Endothelial cell of umbilical vein (primary cell): ENCODE measurements at regions not wholly inside any gene's neighbourhood (a gene's known extent, or its start where the extent isn't known, plus 50 kb on each side); places are given as distances from the start of the nearest gene placed in this dataset.

Source experiments
- BruUV-seq: library from RNA; stranded (reverse); fragments of 400-500 nt; replicated peaks from 2 replicates; lab custom pipeline; 2021; lab: Mats Ljungman, UMichigan
- CTCF ChIA-PET: fragments of 300-600, 350-600 bp; sonication (Branson Sonifier 250); formaldehyde crosslinking; loops from one replicate; lab custom pipeline; 2021; ENCODE audit warnings: antibody characterized with exemption, inconsistent platforms; lab: Charles Lee
- POLR2A ChIA-PET: fragments of 300-600, 350-600 bp; sonication (Branson Sonifier 250); formaldehyde crosslinking; loops from one replicate; lab custom pipeline; 2021; ENCODE audit warnings: antibody characterized with exemption, inconsistent platforms; lab: Charles Lee
- DNase-seq: peaks from one replicate; pipeline ENCODE4 v3.0.0-alpha.2; 2011; ENCODE audit warnings: low read depth, low spot score
- FAIRE-seq: peaks from 2 replicates; lab custom pipeline; 2011; peaks lifted over from hg19 to GRCh38; lab: Jason Lieb, UNC
- H2AFZ ChIP-seq: 2 replicates; pipeline ENCODE4 v1.6.0; 2012; ENCODE audit warnings: low read depth, low read length, control low read depth, inconsistent platforms
- H3K27ac ChIP-seq: 2 replicates; pipeline ENCODE4 v1.5.1; 2011; ENCODE audit warnings: low read depth, mild to moderate bottlenecking, control low read depth, low read length, moderate library complexity; ENCODE audit not compliant: insufficient read depth
- H3K27me3 ChIP-seq, 2 experiments: 2 replicates each; pipeline versions ENCODE4 v1.6.0 to v1.6.1; 2011; ENCODE audit warnings: low read length in 2 of 2, mixed read lengths in 1 of 2; ENCODE audit not compliant: control insufficient read depth in 2 of 2, insufficient read depth in 2 of 2
- H3K36me3 ChIP-seq, 2 experiments: 2 replicates in 1 of 2; 3 replicates in 1 of 2; pipeline ENCODE4 v1.5.1; 2011; ENCODE audit warnings: low read length in 2 of 2, mild to moderate bottlenecking in 1 of 2, moderate library complexity in 1 of 2; ENCODE audit not compliant: control insufficient read depth in 2 of 2, insufficient read depth in 2 of 2; ENCODE audit errors: extremely low read depth in 1 of 2
- H3K4me1 ChIP-seq: 3 replicates; pipeline ENCODE4 v1.5.1; 2011; ENCODE audit warnings: mild to moderate bottlenecking, low read length; ENCODE audit not compliant: control insufficient read depth, insufficient read depth; ENCODE audit errors: extremely low read depth
- H3K4me2 ChIP-seq: 2 replicates; pipeline ENCODE4 v1.6.1; 2011; ENCODE audit warnings: low read length, control low read depth, mixed read lengths; ENCODE audit not compliant: insufficient read depth
- H3K4me3 ChIP-seq, 3 experiments: fragments of 200-600 bp in 1 of 3; sonication (generic), shearing (Covaris generic) in 1 of 3; replicated peaks in 1 of 3; 2 replicates each; pipeline ENCODE4 v1.5.1; 2011 to 2016; ENCODE audit warnings: control low read depth in 3 of 3, low read length in 3 of 3, mild to moderate bottlenecking in 2 of 3, inconsistent platforms in 1 of 3, low read depth in 1 of 3, moderate library complexity in 1 of 3; ENCODE audit not compliant: insufficient read depth in 1 of 3
- H3K79me2 ChIP-seq: 2 replicates; pipeline ENCODE4 v1.6.0; 2012; ENCODE audit warnings: low read length, inconsistent platforms; ENCODE audit not compliant: control insufficient read depth, insufficient read depth
- H3K9ac ChIP-seq: replicated peaks from 2 replicates; pipeline ENCODE3; 2011; ENCODE audit warnings: low read length, control low read depth; ENCODE audit not compliant: insufficient read depth; ENCODE audit errors: extremely low read depth
- H3K9me1 ChIP-seq: replicated peaks from 3 replicates; pipeline ENCODE4 v1.6.0; 2011; ENCODE audit warnings: mild to moderate bottlenecking, low read length; ENCODE audit not compliant: control insufficient read depth, insufficient read depth; ENCODE audit errors: extremely low read depth
- H3K9me3 ChIP-seq: replicated peaks from 2 replicates; pipeline ENCODE4 v1.5.1; 2012; ENCODE audit warnings: low read length, inconsistent platforms; ENCODE audit not compliant: control insufficient read depth, insufficient read depth
- H4K20me1 ChIP-seq: replicated peaks from 2 replicates; pipeline ENCODE3; 2011; ENCODE audit warnings: mild to moderate bottlenecking, low read length; ENCODE audit not compliant: control insufficient read depth, insufficient read depth; ENCODE audit errors: extremely low read depth
- CTCF ChIP-seq, 2 donors: IDR thresholded peaks; 1 replicate in 1 of 2; 2 replicates in 1 of 2; pipeline ENCODE4 v1.5.1; 2011; ENCODE audit warnings: low read length in 2 of 2, mild to moderate bottlenecking in 2 of 2, moderate library complexity in 2 of 2, control low read depth in 1 of 2, inconsistent platforms in 1 of 2, low read depth in 1 of 2; ENCODE audit not compliant: insufficient read depth in 1 of 2; ENCODE audit errors: extremely low read depth in 1 of 2
- EZH2 ChIP-seq: IDR thresholded peaks from 2 replicates; pipeline ENCODE4 v1.6.1; 2012; ENCODE audit warnings: borderline replicate concordance, low read depth, mild to moderate bottlenecking, moderate library complexity, low read length, inconsistent platforms; ENCODE audit not compliant: severe bottlenecking
- FOS ChIP-seq: IDR thresholded peaks from 2 replicates; pipeline ENCODE4 v1.6.1; 2011; ENCODE audit warnings: mild to moderate bottlenecking, low read length, moderate library complexity, borderline replicate concordance; ENCODE audit not compliant: insufficient read depth
- JUN ChIP-seq: IDR thresholded peaks from 2 replicates; pipeline ENCODE4 v1.6.1; 2011; ENCODE audit warnings: borderline replicate concordance, low read depth; ENCODE audit not compliant: insufficient read length, insufficient read depth
- MAX ChIP-seq: IDR thresholded peaks from 2 replicates; pipeline ENCODE4 v1.6.1; 2011; ENCODE audit not compliant: insufficient read depth, insufficient read length
- MYC ChIP-seq: IDR thresholded peaks from one replicate; pipeline ENCODE4 v1.6.1; 2011; ENCODE audit warnings: mild to moderate bottlenecking, low read depth, low read length
- POLR2A ChIP-seq: IDR thresholded peaks from 2 replicates; pipeline ENCODE4 v1.6.1; 2012; ENCODE audit warnings: low read depth, mild to moderate bottlenecking, control low read depth, low read length
- POLR2AphosphoS5 ChIP-seq: IDR thresholded peaks from 2 replicates; pipeline ENCODE4 v1.6.1; 2012; ENCODE audit warnings: low read depth, mild to moderate bottlenecking, control low read depth, low read length, moderate library complexity; ENCODE audit not compliant: insufficient read depth
- dilution Hi-C: fragments of 300-500 bp; cut with MboI; formaldehyde crosslinking; loops from one replicate; pipeline ENCODE4 v1.15.0; 2019; ENCODE audit warnings: low sequenced_read_pairs; ENCODE audit not compliant: extremely low pct_ligation_motif_present
- intact Hi-C: fragments of 100-400 bp; cut with micrococcal nuclease; formaldehyde crosslinking; loops from one replicate; pipeline ENCODE4 v1.10.0; 2022

GRCh38 chr4:64721106-64721505, 311.9 kb upstream of the TECRL start:
- no peak overlapping the region for H3K9ac ChIP-seq
- no TSS peak for BruUV-seq
- H3K27me3 ChIP-seq: no peaks in the 10 kb centered on the region
- no peak overlapping the region for H3K4me3 ChIP-seq
- FAIRE-seq: no peak
- ChIA-PET CTCF (no interaction called here), POLR2A (no interaction called here)
- H3K4me2 ChIP-seq: no peak overlapping the region
- H3K4me1 ChIP-seq: no peaks in the 10 kb centered on the region
- no peaks in the 10 kb centered on the region for H4K20me1 ChIP-seq
- no peaks in the 10 kb centered on the region for H3K79me2 ChIP-seq
- no peaks in the 10 kb centered on the region for H3K36me3 ChIP-seq
- no peak for DNase-seq
- no peaks in the 10 kb centered on the region for H3K9me3 ChIP-seq
- intact Hi-C loops: no loop called here
- no peaks in the 10 kb centered on the region for H3K9me1 ChIP-seq
- no peak overlapping the region for H2AFZ ChIP-seq
- dilution Hi-C loops: no loop called here
- H3K27ac ChIP-seq: no peak overlapping the region
- no peak for TF ChIP-seq MYC
- TF ChIP-seq MAX: no peak
- TF ChIP-seq POLR2A: no peak
- no peak for TF ChIP-seq JUN
- no peak for TF ChIP-seq POLR2AphosphoS5
- no peak for TF ChIP-seq EZH2
- TF ChIP-seq FOS: no peak
- TF ChIP-seq CTCF (IDR thresholded peaks at IDR 0.05; ENCODE audit: extremely low read depth in 1 of 2, insufficient read depth in 1 of 2, low read depth in 1 of 2, low read length in 2 of 2): no peak
